CD4-positive, alpha-beta T cell treated with Interleukin-1 beta for 1 hour (primary cell): ENCODE measurements at regions not wholly inside any gene's neighbourhood (a gene's known extent, or its start where the extent isn't known, plus 50 kb on each side); places are given as distances from the start of the nearest gene placed in this dataset.

ENCODE experiments used
- DNase-seq, 2 donors: peaks; one replicate each; pipeline ENCODE4 v3.0.0-alpha.2; 2020 to 2022

DNA sequence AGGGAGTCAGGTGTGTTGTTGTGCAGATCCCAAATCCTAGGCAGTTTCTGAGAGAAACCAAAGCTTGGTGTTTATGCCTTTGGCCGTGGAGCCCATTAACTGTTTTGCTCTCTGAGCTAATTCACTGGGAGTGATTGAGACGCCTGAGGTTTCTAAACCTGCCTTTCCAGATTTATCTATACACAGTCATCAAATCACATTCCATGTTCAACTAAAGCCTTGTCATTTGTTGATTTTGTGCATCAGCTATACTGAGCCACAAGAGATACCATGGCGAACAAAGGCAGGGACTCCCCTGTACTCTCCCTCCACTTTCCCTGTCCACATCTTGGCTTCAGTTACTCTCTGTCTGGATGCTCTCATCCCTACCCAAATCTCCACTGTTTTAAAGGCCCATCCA lies 229.7 kb upstream of the PMEPA1 start:
- no peak for DNase-seq

DNA sequence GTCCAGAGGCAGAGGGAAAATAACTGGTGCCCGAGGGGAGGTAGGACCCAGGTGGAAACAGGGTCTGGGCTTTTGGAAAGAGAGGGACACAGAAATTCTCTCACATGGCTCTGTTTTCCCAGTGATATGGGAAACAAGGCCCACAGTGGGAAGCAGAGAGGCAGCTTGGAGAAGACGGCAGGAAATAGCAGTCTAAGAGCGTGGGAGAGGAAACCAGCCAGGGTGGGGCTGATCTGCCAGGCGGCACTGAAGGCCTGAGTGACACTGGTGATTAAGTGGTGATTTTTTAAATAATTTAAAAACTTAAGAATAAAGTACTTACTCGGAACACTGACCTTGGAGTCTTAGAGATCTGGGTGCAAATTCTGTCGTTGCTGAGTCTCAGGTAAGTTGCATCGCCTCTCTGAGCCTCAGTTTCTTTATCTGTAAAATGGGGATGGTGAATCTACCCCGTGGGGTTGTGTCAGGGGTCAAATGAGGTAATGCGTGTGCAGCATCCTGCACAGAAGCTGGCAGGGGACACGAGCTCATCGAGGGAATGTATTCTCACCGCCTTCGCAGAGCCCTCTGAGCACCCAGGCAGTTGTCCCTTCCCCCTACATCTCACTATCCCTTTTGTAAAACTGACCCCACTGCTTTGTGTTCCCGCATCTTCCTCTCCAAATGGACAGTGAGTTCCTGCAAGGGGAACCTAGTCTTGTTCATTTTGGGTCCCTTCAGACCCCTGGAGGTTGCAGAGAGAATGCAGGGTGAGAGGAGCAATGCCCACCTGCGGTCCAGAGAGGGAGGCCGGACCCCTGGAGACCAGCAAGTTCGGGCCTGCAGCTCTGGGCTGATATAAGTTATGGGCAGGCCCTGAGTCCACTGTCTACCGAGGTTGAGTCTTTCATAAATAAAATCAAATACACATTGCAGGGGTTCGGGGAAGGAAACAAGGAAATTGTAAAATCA lies 228.6 kb upstream of the PMEPA1 start:
- no peak for DNase-seq

DNA sequence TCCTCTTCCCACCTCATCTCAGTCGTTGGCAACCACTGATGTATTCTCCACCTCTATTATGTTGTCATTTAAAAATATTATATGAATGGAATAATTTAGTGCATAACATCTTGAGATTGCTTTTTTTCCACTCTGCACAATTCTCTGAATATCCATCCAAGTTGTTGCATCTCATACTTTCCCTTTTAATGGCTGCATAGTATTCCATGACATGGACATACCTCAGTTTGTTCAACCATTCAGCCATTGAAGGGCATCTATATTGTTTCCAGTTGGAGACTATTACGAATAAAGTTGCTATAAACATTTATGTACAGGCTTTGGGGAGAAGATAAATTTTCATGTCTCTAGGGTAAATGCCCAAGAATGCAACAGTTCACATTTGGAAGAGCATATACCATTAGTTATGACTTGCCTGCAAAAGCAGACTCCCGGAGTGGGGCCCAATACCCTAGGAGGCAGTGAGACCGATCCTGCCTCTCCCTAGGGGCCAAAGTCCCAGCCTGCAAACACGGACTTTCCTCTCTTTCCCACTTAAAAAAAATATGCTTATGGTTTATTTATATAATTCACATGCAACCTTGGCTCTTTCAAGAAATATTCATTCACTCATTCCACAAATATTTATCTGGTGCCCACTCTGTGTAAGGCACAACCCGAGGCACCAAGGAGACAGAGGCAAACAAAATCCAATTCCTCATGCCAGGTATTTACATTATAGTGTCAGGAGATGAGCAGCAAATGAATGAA lies 227.0 kb upstream of the PMEPA1 start:
- DNase-seq: no peak

DNA sequence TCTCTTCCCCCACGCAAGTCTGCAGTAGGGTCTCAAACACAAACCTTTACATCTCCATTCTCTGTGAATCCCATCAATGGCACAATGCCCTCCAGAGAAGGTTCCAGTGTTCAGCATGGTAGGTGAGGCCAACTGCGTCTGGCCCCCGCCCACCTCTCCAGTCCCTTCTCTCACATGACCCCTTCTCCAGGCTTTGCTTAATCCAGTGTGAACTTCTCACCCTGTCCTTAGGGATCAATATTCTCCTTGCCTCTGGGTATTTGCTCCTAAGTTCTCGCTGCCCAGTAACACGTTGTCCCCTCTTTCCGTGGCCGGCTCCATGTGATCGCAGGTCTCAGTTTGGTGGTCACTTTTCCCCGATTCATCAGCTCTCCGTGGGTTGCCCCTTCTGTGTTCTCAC lies 225.1 kb upstream of the PMEPA1 start:
- DNase-seq: no peak

DNA sequence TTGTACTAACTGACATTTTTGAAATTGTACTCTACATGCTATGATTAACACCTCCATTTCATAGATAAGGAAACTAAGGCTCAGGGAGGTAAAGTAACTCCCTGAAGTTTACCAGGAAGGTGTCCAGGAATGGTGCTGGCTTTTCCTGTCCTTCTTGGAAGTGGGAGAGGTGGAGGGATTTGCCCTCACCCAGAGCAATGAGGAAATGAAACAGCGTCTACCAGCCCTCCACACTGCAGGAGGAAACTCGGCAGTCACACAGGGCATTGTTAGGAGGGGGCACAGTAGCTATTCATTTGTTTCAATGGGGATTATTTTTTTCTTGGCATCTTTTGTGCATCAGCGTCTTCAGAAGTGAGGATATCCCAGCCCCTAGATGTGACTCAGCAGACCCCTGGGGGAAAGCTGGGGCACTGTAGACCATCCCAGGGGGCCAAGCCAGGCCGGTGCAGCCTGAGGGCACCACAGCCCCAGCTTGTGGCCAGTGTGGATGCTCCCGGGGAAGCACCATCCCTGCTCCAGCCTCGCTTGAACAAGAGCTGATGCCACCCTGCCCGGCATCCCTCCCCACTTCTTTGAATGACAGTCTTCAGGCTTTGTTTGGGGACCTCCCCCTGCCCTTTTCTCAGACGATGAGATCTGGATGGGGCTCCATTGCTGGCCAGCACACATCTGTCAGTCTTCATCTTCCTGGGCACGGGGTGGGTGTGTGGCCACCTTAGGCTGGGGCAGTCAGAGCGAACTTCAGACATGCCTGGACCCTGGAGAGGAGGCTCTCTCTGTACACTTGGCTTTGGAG lies 224.4 kb upstream of the PMEPA1 start:
- no peak for DNase-seq

DNA sequence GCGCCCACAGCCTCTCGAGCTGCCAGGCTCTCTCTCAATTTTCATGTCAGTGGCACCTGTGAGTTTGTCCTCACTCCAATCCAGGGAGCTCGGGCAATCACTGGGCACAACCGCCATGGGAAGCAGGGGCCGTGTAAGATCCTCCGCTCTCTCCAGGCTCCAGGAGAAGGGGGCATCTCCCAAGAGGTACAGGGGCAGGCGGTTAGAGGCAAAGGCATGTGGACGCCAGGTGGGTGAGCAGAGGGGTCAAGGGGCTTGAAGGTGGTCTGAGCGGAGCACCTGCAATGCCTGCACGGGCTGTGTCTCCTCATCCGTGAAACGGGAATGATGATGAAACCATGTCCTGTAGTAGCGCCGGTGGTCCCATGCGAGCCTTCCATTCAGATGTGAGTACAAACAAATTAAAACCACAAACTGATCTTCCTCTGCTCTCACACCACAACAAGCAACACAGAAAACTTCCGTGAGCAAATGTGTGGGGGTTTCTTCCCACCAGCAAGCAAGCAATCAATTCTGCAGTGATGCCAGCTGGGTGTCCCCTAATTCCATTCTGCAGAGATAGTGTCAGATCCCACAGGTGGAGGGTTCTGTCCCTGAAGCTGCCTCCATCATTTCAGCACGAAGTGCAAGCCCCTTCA lies 222.5 kb upstream of the PMEPA1 start:
- no peak for DNase-seq

DNA sequence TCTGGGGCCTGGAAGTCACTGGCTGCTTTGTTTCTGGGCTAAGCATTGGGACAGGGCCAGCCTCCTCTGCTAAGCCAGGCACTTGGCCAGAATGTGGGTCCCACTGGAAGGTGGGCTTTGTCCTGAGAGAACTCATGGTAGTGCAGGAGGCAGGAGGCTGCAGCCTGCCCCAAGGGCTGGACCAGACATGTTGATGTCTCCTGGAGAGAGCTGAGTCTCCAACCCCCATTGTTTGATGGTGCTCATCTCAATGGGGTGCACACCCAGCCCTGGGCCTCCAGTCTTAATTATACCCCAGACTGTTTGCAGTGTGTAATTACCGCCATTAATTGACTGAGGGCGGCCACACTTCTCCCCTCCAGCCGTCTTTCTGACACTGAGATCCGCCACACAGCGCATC lies 220.5 kb upstream of the PMEPA1 start:
- DNase-seq: no peak

DNA sequence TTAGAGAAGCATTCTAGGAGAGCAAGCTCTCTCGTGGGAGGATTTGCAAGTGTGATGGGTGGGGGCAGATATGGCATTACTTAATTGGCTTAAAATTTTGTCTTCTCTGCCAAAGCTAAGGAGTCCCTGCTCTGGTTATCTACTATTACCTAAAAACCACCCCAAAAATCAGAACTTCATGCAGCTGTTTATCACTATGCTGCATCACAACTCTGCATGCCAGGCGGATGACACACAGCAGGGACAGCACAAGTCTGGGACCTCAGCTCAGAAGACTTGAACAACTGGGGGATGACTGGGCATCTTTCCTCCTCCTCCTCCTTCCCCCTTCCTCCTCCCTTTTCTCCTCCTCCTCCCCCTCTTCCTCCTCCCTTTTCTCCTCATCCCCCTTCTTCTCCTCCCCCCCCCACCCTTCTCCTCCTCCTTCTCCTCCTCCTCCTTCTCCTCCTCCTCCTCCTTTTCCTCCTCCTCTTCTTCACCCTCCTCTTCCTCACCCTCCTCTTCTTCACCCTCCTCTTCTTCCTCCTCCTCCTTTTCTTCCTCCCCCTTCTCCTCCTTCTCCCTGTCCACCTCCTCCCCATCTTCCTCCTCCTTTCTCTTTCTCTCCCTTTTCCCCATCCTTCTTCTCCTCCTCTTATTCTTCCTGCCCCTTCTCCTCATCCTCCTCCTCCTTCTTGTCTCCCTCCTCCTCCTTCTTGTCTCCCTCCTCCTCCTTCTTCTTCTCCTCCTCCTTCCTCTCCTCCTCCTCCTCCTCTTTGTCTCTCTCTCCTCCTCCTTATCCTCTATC lies 218.6 kb upstream of the PMEPA1 start:
- DNase-seq: no peak

DNA sequence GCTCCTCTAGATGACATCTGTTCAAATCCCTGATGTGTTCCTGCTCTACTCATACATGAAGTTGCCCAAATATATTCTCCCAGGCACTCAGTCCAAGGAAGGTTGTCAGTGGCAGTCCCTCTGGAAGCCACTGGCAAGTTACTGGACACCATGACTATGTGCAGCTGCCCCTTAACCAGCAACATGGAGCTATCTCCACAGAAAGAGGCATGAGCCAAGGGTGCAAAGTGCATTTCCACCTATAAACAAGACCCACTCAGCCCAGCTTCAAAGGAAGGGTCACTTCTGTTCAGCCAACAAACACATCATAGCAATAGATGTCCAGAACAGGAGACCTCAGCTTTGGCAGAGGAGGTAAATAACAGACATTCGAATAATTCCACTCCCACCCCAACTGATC lies 217.6 kb upstream of the PMEPA1 start:
- no peak for DNase-seq

DNA sequence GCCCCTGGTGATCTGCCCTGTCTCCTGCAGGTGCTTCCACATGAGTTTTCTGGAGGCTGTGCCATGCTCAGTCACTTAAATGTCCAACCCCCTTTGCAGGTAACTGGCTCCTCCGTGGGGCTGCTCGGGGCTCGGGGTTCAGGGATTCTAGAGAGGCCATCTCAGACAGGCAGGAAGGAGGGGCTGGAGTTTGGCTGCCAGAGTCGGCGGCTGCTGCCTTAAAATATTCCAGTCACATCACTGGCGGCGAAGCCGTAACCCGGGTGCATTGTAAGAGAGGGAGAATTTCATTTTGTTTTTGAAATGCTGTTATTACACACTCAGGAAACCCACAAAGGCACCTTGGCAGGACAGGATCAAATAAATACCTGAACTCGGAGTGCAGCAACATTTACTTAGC lies 212.9 kb upstream of the PMEPA1 start:
- no peak for DNase-seq

DNA sequence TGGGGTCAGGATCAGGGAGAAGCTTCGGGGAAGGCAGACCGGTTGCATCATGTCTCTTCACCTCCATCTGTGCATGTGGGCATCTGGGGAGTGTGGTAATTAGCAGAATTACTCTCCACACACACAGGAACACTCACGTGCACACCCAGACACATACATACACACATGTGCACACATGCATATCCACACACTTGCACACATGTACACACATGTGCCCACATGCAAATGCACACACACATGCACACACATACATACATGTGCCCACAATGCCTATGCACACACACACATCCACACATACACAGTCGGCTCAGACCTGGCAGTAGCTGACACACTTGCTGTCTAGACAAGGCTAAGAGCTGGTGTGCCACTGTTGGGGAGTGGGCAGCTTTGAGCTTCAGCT lies 212.3 kb upstream of the PMEPA1 start:
- DNase-seq: no peak

DNA sequence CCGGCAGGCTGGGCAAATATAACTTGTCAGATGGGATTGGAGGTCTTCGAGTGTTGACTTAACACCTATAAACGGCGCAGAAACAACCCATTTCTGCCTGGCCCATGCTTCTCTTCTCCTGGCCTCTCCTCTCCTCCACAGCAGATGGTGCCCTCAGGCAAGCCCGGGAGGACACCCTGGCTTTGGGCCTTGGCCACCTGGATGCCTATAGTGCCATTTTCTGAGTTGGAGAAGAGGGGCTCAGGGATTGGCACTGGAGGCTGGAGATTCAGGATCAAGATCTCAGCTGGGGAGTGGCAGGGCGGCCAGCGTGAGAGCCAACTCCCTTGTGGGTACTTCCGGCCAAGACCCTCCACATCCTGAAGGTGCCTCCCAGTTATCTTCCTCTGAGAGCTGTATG lies 211.9 kb upstream of the PMEPA1 start:
- DNase-seq: no peak

DNA sequence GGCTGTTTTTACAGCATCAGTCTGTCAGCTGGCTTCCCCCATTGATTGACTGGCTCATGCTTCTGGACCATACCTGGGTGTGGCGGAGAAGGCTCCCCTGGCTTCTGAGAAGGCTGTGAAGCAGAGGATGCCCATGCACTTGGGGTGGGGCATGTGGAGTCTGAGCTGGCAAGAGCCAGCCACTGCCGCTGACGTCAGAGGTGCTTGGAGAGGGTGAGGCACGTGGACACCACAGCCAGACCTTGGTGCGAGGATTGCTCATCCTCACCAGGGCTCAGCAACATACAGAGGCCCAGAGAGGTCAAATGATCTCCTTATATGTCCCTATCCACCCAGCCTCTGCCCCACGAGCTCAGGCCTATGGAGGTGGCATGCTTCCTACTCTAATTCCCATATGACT lies 211.2 kb upstream of the PMEPA1 start:
- no peak for DNase-seq

DNA sequence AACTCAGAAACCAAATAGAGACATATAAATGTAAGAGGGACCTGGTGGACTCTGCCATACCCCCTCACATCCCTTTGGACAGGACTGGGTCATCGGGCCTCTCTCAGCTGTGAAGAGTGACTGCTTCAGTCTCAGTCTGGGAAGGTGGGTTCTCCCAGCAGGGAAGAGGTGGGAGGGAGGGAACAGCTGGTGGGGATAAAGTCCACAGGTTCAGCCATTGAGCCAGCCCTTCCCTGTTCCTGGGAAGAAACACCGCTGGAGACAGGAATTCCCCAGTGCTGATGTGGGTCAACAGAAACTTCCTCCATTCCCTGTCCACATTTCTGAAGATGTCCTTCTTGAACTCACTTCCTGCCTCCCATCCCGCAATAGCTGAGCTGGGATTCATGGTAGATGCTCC lies 209.2 kb upstream of the PMEPA1 start:
- DNase-seq: no peak

DNA sequence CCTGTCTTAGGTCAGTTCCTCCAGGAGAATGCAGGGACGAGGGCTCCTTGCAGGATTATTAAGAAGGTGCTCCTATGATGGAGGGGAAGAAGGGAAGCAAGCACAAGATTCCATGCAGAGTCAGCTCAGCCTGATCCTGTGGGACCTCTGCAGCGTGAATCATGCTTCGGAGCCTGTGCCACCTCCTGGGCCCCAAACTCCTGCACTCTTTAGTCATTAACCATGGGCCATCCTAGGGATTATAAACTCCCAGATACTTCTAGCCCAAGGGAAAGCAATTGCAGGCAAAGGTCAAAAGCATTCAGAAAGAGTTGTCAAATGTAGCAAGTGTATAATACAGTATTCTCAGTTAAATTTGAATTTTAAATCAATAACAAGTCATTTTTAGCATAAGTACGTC lies 208.7 kb upstream of the PMEPA1 start:
- no peak for DNase-seq

DNA sequence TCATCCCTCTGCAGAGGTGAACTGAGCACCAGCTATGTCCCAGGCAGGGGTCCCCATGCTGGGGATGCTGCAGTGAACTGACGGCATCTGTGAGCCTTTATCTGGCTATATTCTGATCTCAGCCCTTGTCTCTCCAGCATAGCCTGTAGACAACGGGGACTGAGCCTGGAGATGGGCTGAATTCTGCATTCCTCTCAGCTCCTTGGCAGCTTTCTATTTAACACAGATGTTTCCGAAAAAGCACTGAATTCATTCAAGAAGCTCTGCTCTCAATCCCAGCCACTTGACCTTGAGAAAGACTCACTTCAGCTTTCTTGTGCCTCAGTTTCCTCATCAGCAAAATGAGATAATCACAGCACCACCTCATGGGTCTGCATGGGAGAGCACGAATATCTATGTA lies 204.4 kb upstream of the PMEPA1 start:
- no peak for DNase-seq

DNA sequence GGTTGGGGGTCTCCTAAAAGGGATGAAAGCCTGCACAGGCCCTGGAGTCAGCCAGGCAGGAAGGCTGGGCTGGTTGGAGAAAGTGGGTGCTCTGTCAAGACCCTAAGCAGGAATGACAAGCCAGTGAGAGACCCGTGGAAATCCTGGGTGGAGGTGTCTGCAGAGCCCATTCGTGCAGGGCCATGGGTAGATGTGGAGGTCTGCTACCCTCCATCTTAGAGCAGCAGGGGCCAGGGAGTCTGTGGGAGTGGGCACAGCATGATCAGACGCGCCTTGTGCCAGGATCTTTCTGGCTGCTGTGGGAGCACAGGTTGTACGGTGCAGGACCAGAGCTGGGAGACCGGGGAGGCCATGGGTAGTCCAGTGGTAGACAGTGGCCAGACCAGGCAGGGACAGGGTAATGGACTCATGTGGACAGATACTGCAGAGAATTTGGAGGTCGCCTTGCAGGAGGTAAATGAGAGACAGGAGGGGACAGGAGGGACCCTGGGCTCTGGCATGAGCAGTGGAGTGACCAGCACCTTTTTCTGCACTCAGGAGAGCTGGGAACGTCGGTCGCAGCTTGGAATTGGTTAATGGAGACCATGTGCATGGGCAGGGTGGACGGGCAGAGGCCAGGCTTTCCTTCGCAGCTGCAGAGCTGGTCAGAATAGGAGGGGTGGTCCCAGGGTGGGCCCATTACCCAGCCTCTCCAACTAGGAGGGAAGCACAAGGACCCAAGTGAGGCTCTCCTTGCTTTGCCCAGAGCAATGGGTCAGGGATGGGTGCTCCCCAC lies 203.5 kb upstream of the PMEPA1 start:
- DNase-seq: no peak

DNA sequence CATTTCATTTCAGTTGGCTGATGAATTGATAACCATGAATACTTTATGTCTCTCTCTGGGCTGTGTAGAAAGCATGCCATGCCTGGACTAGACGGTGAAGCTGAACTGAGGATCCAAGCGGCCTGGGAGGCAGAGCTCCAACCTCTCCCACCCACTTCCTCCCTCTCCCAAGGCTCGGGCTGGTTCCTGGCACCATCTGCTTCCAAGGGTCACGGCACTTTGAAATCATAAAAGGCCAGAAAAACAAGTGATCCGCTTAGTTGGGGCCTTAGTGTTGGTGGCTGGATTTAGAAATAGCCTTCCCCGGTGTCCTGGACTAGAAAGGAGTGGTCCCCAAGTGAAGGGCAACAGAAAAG lies 202.4 kb upstream of the PMEPA1 start:
- DNase-seq: no peak

DNA sequence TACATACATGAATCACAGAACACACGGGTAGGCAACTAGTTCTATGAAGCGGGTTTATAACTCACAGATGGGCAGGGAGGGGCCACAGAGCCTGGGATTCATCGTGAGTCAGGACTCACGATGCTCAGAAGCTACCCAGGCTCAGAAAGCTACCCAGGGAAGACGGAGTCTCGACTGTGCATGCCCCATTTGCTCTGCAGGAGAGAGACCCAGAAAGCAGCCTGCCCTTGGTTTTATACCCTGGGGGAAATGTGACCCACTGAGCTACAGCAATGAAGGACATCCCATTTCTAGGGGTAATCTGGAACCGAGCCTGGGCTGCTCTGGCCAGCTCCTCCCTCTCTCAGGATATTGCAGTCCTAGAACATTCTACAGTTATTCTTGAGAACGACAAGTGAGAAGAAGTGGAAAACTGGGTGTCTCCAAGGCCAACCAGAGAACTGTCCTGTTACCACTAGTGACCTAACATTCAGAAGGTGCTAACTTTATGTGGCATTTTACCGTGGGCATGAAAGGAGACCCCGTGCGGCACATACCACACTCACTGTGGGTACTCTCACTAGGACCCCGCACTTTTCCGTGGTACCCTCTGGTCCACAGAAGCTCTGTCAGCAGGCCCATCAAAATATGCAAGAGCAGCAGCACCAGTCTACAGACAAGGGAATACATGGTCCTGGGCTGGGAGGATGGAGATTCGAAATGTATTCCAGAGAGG lies 201.9 kb upstream of the PMEPA1 start:
- no peak for DNase-seq

DNA sequence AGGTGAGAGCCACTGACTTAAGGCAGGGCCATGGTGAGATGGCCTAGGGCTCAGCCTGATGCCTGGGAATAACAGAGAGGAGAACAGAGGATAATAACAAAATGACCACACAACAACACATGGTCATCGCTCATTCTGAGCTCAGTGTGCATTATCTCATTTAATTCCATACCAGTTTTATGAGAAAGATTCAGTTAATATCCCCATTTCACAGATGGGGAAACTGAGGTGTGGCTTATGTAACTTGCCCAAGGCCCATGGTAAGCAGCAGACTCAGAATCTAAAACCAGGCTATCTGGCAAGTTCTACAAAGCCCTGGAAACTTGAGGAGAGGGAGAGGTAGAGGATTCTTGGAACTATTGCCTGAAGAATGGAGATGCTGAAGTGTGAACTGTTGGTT lies 200.9 kb upstream of the PMEPA1 start:
- DNase-seq: no peak
